Right atrium auricular region (tissue), 2 donors: ENCODE measurements at regions not wholly inside any gene's neighbourhood (a gene's known extent, or its start where the extent isn't known, plus 50 kb on each side); places are given as distances from the start of the nearest gene placed in this dataset.

Source experiments
- DNase-seq: peaks from one replicate; pipeline ENCODE4 v3.0.0-alpha.2; 2019; ENCODE audit warnings: low spot score
- H3K27ac ChIP-seq, 2 donors: fragments of 200-600 bp; sonication (generic); 1 replicate in 1 of 2; 2 replicates in 1 of 2; pipeline ENCODE4 v1.5.1; 2016 to 2019
- H3K27me3 ChIP-seq, 2 donors: fragments of 200-600 bp; sonication (generic); one replicate each; pipeline versions ENCODE4 v1.5.1 to v1.6.0; 2017 to 2019
- H3K36me3 ChIP-seq: fragments of 200-600 bp; sonication (generic); one replicate; pipeline ENCODE4 v1.5.1; 2016
- H3K4me1 ChIP-seq, 2 donors: fragments of 200-600 bp; sonication (generic); one replicate each; pipeline versions ENCODE4 v1.5.1 to v1.6.0; 2017 to 2019
- H3K4me3 ChIP-seq, 2 donors: fragments of 200-600 bp; sonication (generic); 1 replicate in 1 of 2; 2 replicates in 1 of 2; pipeline ENCODE4 v1.5.1; 2017 to 2019; ENCODE audit warnings: mild to moderate bottlenecking in 1 of 2, moderate library complexity in 1 of 2
- H3K9me3 ChIP-seq, 2 donors: fragments of 200-600 bp; sonication (generic); one replicate each; pipeline ENCODE4 v1.5.1; 2019
- TF ChIP-seq, protein P1 (sequence below), 2 donors: fragments of 200-600 bp; sonication (generic); IDR thresholded peaks; one replicate each; pipeline ENCODE4 v1.5.1; 2019; ENCODE audit warnings: antibody characterized with exemption in 2 of 2

DNA sequence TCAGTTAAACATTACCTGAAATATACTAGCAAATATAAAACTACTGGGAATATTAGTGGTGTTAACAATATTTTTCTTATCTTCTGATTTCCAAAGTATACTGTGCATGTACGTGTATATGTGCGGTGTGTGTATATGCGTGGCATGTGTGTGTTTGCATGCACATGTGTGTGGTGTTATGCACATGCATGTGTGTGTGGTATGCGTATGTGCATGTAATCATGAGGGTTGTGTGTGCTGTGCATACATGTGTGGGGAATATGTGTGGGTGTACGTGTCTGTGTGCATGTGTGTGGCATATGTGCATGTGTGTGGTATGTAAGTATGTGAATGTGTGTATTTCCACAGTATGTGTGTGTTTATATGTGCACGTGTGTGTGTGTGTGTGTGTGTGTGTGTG, 640.2 kb downstream of the TSN start:
- no peaks in the 10 kb centered on the region for H3K4me1 ChIP-seq
- H3K9me3 ChIP-seq: no peaks in the 10 kb centered on the region
- H3K4me3 ChIP-seq: no peak overlapping the region
- TF ChIP-seq, protein P1, sequence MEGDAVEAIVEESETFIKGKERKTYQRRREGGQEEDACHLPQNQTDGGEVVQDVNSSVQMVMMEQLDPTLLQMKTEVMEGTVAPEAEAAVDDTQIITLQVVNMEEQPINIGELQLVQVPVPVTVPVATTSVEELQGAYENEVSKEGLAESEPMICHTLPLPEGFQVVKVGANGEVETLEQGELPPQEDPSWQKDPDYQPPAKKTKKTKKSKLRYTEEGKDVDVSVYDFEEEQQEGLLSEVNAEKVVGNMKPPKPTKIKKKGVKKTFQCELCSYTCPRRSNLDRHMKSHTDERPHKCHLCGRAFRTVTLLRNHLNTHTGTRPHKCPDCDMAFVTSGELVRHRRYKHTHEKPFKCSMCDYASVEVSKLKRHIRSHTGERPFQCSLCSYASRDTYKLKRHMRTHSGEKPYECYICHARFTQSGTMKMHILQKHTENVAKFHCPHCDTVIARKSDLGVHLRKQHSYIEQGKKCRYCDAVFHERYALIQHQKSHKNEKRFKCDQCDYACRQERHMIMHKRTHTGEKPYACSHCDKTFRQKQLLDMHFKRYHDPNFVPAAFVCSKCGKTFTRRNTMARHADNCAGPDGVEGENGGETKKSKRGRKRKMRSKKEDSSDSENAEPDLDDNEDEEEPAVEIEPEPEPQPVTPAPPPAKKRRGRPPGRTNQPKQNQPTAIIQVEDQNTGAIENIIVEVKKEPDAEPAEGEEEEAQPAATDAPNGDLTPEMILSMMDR (IDR thresholded peaks at IDR 0.05): no peak
- no peak for DNase-seq
- no peak overlapping the region for H3K27ac ChIP-seq
- no peaks in the 10 kb centered on the region for H3K36me3 ChIP-seq
- no peaks in the 10 kb centered on the region for H3K27me3 ChIP-seq

DNA sequence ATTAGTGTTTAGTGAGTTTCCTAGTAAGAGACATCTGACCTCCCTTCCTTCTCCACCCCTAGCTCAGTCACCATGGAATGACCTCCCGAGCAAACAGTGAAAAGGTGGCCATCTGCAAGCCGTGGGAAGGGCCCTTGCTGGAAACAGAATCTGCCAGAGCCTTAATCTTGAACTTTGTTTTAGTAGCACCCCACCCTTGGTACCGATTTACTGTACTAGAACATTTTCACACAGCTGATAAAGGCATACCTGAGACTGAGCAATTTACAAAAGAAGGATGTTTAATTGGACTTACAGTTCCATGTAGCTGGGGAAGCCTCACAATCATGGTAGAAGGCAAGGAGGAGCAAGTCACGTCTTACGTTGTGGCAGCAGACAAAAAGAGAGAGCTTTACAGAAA, 655.8 kb downstream of the TSN start:
- Histone ChIP-seq H3K9me3 (no peaks in the 10 kb centered on the region), H3K4me1 (no peaks in the 10 kb centered on the region), H3K36me3 (no peaks in the 10 kb centered on the region), H3K27ac (no peak overlapping the region), H3K4me3 (no peak overlapping the region), H3K27me3 (no peaks in the 10 kb centered on the region)
- DNase-seq: no peak
- TF ChIP-seq, protein P1 (IDR thresholded peaks at IDR 0.05): no peak

DNA sequence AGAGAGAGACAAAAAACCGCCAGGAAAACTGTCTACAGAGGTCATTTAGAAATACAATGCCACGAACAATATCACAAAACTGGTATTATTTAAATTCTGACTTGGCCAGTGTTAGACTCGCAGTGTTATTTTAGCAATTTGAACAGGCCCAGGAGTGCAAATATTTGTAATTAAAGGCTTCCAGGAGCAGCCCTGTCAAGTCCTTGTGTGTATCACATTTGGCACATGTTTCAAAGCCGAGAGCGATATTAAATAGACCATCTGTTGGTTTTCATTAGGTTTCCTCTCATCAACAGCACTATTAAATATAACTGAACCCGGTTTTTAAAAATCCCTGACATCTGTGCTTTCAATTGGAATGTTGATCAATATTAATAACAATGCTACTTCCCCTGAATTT, 656.9 kb downstream of the TSN start:
- TF ChIP-seq, protein P1 (IDR thresholded peaks at IDR 0.05): no peak
- Histone ChIP-seq H3K4me3 (no peak overlapping the region), H3K9me3 (no peaks in the 10 kb centered on the region), H3K27me3 (no peaks in the 10 kb centered on the region), H3K4me1 (no peaks in the 10 kb centered on the region), H3K36me3 (no peaks in the 10 kb centered on the region), H3K27ac (no peak overlapping the region)
- DNase-seq: no peak

DNA sequence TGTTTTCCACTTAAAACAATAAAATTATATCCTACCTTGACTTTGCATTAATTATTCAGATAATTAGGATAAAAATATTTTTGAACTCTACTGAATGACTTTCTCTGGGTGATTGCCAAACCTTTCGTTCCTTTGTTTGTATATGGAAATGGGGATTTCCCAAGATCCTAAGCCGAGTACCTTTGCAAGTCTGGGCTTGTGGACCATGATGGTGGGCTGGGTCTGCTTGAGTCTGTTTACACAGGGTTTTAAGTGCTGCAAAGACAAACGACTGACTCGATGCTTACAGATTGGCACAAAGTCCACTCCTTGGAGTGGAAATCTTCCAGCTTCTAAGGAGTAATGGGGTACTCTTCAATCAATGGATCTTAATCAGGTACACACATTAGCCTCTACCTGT, 659.5 kb downstream of the TSN start:
- no peaks in the 10 kb centered on the region for H3K36me3 ChIP-seq
- no peaks in the 10 kb centered on the region for H3K4me1 ChIP-seq
- H3K9me3 ChIP-seq: no peaks in the 10 kb centered on the region
- no peaks in the 10 kb centered on the region for H3K27me3 ChIP-seq
- TF ChIP-seq, protein P1 (IDR thresholded peaks at IDR 0.05): no peak
- H3K27ac ChIP-seq: no peak overlapping the region
- no peak for DNase-seq
- no peak overlapping the region for H3K4me3 ChIP-seq

DNA sequence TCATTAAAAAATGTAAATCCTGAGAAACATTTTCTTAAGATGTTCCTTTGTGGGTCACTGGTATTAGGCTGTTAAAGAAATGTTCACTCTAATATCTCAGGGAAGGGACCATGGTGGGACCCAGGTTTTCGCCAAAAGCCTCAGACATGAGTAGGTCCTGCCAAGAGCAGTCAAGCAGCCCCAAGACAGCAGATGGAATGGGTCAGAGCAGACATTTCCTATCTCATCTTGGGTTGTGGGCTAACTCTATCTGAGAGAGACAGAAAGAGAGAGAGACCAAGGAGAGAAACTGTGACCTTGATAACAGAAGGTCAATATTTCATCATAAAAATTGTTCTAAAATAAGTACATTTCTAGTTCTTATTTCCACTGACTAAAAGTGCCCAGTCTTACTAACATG, 661.7 kb downstream of the TSN start:
- TF ChIP-seq, protein P1 (IDR thresholded peaks at IDR 0.05): no peak
- no peak for DNase-seq
- Histone ChIP-seq H3K36me3 (no peaks in the 10 kb centered on the region), H3K9me3 (no peaks in the 10 kb centered on the region), H3K27me3 (no peaks in the 10 kb centered on the region), H3K27ac (no peak overlapping the region), H3K4me3 (no peak overlapping the region), H3K4me1 (no peaks in the 10 kb centered on the region)

DNA sequence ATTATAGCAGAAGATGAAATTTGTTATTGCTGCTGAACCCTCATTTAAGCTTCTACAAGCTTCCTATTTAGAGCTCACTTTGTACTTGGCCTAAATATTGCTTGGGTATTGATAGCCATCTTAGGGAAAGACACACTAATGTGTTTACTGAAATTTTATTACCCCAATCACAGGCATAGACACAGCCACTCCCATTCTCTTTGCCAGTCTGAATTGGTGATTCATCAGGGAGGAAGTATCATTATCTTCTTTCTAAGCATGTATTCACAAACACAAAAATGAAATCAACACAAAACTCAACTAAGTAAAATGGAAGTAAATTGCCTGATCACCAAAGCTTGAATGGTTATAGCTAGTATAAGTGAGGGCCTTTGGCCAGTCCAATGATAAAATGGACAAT, 666.3 kb downstream of the TSN start:
- Histone ChIP-seq H3K4me3 (no peak overlapping the region), H3K9me3 (no peaks in the 10 kb centered on the region), H3K4me1 (no peaks in the 10 kb centered on the region), H3K36me3 (no peaks in the 10 kb centered on the region), H3K27ac (no peak overlapping the region), H3K27me3 (no peaks in the 10 kb centered on the region)
- TF ChIP-seq, protein P1 (IDR thresholded peaks at IDR 0.05): no peak
- no peak for DNase-seq
